ENCODE measurements at regions not wholly inside any gene's neighbourhood (a gene's known extent, or its start where the extent isn't known, plus 50 kb on each side); places are given as distances from the start of the nearest gene placed in this dataset.

GRCh38 chr22:49330421-49331222 lies 497.1 kb downstream of the BRD1 start:
- DNase-seq = no peak

DNA sequence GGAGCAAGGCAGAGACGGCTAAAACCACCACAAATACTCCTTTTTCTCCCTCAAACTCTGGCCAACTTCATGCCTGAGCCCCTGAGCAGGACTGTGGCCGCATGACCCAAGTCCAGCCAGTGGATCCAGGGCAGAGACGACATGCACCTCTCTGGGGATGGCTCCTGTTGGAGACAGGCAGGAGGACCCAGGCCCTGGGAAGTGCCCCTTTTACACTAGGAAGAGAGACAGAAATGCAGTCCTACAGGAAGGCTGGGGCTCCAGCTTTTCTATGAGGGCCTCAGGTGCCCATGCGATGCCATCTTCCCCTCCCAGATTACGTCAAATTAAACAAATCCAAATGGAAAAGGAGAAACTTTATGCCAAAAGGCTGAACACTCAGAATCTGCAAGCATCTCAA lies 498.0 kb downstream of the BRD1 start:
- no peak for DNase-seq

GRCh38 chr22:49328630-49329405 lies 498.9 kb downstream of the BRD1 start:
- no peak for DNase-seq

GRCh38 chr22:49328118-49328475 lies 499.6 kb downstream of the BRD1 start:
- no peak for DNase-seq

DNA sequence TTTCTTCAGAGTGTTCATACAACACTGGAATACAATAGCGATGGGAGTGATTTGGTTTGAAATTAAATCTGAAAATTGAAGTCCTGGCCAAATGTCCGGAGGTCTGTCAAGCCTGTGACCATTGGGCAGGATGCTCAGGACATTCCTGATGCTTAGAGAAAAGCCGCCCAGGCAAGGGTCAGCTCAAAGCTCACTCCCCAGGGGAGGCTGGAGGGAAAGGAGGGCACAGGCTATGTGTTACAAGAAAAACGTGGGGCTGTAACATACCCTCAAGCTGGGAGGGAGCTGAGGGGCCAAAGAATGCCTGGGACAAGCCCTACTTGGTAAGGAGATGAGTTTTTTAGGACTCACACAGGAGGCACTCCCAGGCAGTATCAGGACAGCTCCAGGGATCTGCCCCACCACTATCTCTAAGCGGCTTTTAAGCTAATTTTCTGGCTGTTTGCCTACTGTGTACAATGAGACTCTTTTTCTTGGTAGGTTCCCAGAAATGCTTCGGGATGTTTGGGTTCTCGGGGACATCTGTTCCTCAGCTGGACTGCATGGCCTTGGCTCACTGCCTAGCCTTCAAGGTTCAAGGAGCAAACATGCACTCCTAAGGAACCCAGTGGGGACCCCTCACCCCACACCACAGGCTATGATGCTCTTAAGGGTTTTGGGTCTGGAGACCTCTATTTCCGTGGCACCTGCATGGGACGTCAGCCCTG lies 500.1 kb downstream of the BRD1 start:
- DNase-seq = no peak

- DNase-seq = no peak
Measured at GRCh38 chr22:49326558-49326957, 501.1 kb downstream of the BRD1 start.

GRCh38 chr22:49325531-49326395 lies 501.9 kb downstream of the BRD1 start:
- DNase-seq = no peak

- no peak for DNase-seq
Measured at GRCh38 chr22:49324527-49325491, 502.9 kb downstream of the BRD1 start.

DNA sequence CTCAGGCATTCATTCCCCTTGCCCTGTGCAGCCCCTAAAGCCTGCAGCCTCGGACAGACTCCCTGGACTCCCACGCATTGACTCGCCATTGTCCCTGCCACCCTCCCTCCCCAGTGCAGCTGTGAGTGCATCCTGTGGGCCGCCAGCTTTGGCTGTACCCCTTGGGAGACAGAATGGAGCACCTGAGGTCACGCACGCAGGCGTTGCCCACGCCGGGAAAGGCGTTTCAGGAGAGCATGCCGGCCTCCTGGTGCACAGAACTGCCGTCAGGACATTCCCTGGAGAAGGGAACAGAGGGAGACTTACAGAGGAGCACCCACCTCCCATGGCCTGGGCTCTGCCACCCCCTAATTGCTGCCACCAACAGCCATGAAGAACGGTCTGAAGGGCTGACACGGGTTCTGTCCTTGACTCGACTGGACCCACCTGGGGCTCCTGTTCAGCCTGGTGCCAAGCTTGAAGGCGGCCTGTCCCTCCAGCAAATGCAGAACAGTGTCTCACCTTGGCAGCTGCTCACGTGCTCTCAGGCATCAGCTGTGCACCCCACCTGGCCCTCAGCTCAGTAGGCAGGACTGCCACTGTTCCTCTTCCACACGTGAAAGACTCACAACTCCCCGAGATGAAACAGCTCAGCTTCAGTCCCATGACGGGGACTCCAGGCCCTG lies 503.8 kb downstream of the BRD1 start:
- DNase-seq = no peak

- no peak for DNase-seq
Measured at GRCh38 chr22:49322861-49323622, 504.6 kb downstream of the BRD1 start.

- DNase-seq = no peak
Measured at GRCh38 chr22:49322231-49322630, 505.4 kb downstream of the BRD1 start.

DNA sequence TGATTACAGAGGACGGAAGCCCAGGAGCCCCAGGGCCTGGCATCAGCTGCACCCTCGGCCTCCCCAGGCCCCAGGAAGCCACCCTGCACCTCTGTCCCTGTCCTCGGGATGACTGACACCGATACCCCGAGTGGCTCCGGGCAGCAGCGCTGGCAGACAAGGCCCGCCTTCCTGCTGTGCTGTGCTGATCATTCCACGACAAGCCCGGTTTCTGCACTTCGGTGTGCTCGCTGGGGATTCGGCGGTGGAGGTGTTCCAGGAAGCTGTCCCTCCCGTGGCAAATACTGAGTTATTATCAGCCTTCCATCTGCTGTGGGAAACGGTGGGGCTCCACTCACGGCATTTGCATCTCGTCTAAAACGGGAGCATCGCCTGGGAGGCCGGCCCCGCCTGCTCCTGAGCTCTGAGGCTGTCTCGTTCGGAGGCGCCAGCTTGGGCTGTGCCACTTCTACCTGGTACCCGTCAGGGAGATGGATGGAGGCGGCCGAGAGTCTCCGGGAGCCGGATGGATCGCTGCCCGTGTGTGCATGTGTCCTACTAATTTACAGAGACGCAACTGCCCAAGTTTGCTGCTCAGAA lies 506.1 kb downstream of the BRD1 start:
- DNase-seq = no peak

DNA sequence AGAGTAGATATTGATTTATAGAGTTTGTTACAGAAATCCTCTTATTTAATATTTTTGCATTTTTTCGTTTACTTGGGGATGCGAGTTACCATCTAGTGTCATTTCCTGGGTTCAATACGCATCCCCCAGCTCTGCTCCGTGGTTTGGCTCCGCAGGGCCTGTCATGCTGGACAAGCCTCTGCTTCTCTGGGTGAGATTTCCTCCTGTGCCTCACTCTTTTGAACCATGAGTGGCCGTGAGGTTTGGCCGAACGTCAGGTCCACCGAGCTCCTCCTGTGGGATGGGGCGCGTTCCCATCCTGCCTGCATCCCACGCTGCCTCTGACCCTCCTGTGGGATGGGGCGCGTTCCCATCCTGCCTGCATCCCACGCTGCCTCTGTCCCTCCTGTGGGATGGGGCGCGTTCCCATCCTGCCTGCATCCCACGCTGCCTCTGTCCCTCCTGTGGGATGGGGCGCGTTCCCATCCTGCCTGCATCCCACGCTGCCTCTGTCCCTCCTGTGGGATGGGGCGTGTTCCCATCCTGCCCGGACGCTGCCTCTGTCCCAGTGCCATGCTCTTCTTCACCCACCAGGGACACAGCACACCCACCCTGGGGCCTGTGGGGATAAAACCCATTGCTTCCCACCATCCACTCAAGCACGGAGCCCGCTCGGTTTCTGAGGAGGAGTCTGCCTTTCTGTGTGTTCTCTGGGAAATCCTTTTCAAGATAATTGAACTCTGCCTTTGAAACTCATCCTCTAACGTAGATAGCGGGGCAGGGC lies 506.8 kb downstream of the BRD1 start:
- DNase-seq = no peak

DNA sequence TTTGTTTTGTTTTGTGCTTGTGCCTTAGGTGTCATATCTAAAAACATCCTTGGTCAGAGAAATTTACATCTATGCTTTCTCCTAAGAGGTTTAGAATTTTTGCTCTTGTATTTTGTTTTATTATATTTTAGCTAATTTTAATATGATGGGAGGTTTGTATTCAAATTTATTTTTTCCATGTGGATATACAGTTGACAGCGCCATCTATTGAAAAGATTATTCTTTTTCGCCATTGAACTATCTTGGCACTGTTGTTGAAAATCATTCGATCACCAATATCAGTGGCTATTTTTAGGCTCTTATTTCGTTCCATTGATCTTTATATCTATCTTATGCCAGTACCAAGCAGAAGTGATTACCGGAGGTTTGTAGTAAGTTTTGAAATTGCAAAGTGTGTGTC lies 510.3 kb downstream of the BRD1 start:
- no peak for DNase-seq

DNA sequence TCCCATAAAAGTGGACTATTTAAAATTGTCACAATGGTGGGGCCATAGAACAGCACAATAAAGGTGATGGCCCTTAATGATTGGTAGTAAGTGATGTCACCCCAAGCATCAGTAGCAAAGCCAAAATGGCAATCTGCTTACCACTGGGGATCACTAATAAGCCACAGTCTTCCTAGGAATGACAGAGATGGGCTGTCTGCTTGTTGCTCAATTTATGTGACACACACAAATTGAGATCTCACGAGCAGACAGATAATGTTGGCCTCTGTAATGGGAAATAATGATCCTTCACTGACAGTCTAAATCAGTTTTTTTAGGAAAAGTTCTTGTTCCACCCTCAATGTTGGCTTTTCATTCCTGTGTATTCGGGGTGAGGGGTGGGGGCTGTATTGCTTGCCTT lies 515.1 kb downstream of the BRD1 start:
- no peak for DNase-seq

DNA sequence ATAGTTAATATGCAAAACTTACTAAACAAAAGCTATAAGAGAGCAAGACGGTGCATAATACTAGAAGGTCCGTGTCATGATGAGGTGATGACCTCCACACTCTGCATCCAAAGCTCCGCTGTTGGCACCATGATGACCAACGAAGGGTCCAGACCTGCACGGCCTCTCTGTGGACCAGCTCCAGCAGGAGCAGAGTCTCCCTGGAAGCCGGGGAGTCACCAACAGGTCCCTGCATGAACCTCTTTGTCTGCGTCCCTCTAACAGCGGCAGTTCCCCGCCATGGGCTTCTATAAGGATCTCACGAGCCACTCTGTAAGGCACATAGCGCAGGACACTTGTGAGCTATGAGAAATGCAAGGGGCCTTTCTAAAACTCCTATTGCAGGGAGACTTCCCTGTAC lies 517.3 kb downstream of the BRD1 start:
- no peak for DNase-seq

GRCh38 chr22:49308300-49308699 lies 519.4 kb downstream of the BRD1 start:
- DNase-seq = no peak

DNA sequence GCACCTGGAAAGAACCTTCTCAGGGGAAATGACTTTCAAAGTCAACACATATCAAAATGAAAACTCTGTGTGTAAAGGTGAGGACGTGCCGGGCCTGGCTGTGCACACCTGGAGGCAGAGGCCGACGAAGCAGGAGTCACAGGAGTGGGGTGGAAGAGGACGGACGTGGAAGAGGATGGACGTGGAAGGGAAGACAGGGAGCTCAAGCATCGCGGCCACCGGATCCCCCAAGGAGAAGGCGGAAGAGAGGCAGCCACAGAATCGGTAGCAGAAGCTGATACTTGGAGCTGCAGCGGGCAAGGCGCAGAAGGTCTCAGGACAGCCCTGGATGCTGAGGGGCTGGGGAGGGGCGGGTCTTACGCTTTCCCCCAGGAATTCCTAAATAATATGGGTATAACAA lies 519.8 kb downstream of the BRD1 start:
- no peak for DNase-seq

DNA sequence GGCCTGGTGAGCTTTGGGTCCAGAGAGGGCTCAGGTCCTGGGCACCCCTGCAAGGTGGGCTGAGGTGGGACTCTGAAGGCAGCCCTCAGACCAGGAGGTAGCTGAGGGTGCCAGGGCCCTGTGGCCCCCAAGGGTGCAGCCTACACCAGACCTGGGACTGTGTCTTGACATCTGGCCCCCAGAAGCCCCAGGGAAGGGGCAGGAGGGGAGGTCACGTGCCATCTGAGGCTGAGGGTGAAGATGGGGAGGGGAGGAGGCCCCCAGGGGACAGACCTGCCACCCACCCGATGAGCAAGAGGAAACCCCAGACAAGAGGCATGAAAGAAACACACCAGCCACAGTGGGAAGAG lies 520.2 kb downstream of the BRD1 start:
- DNase-seq = no peak

All from NCI-H1930 (cell line).